Endothelial cell of umbilical vein (primary cell): ENCODE measurements at regions not wholly inside any gene's neighbourhood (a gene's known extent, or its start where the extent isn't known, plus 50 kb on each side); places are given as distances from the start of the nearest gene placed in this dataset.

Experiments used
- BruUV-seq: library from RNA; stranded (reverse); fragments of 400-500 nt; replicated peaks from 2 replicates; lab custom pipeline; 2021; lab: Mats Ljungman, UMichigan
- CTCF ChIA-PET: fragments of 300-600, 350-600 bp; sonication (Branson Sonifier 250); formaldehyde crosslinking; loops from one replicate; lab custom pipeline; 2021; ENCODE audit warnings: antibody characterized with exemption, inconsistent platforms; lab: Charles Lee
- POLR2A ChIA-PET: fragments of 300-600, 350-600 bp; sonication (Branson Sonifier 250); formaldehyde crosslinking; loops from one replicate; lab custom pipeline; 2021; ENCODE audit warnings: antibody characterized with exemption, inconsistent platforms; lab: Charles Lee
- DNase-seq: peaks from one replicate; pipeline ENCODE4 v3.0.0-alpha.2; 2011; ENCODE audit warnings: low read depth, low spot score
- FAIRE-seq: peaks from 2 replicates; lab custom pipeline; 2011; peaks lifted over from hg19 to GRCh38; lab: Jason Lieb, UNC
- H2AFZ ChIP-seq: 2 replicates; pipeline ENCODE4 v1.6.0; 2012; ENCODE audit warnings: low read depth, low read length, control low read depth, inconsistent platforms
- H3K27ac ChIP-seq: 2 replicates; pipeline ENCODE4 v1.5.1; 2011; ENCODE audit warnings: low read depth, mild to moderate bottlenecking, control low read depth, low read length, moderate library complexity; ENCODE audit not compliant: insufficient read depth
- H3K27me3 ChIP-seq, 2 experiments: 2 replicates each; pipeline versions ENCODE4 v1.6.0 to v1.6.1; 2011; ENCODE audit warnings: low read length in 2 of 2, mixed read lengths in 1 of 2; ENCODE audit not compliant: control insufficient read depth in 2 of 2, insufficient read depth in 2 of 2
- H3K36me3 ChIP-seq, 2 experiments: 2 replicates in 1 of 2; 3 replicates in 1 of 2; pipeline ENCODE4 v1.5.1; 2011; ENCODE audit warnings: low read length in 2 of 2, mild to moderate bottlenecking in 1 of 2, moderate library complexity in 1 of 2; ENCODE audit not compliant: control insufficient read depth in 2 of 2, insufficient read depth in 2 of 2; ENCODE audit errors: extremely low read depth in 1 of 2
- H3K4me1 ChIP-seq: 3 replicates; pipeline ENCODE4 v1.5.1; 2011; ENCODE audit warnings: mild to moderate bottlenecking, low read length; ENCODE audit not compliant: control insufficient read depth, insufficient read depth; ENCODE audit errors: extremely low read depth
- H3K4me2 ChIP-seq: 2 replicates; pipeline ENCODE4 v1.6.1; 2011; ENCODE audit warnings: low read length, control low read depth, mixed read lengths; ENCODE audit not compliant: insufficient read depth
- H3K4me3 ChIP-seq, 3 experiments: fragments of 200-600 bp in 1 of 3; sonication (generic), shearing (Covaris generic) in 1 of 3; replicated peaks in 1 of 3; 2 replicates each; pipeline ENCODE4 v1.5.1; 2011 to 2016; ENCODE audit warnings: control low read depth in 3 of 3, low read length in 3 of 3, mild to moderate bottlenecking in 2 of 3, inconsistent platforms in 1 of 3, low read depth in 1 of 3, moderate library complexity in 1 of 3; ENCODE audit not compliant: insufficient read depth in 1 of 3
- H3K79me2 ChIP-seq: 2 replicates; pipeline ENCODE4 v1.6.0; 2012; ENCODE audit warnings: low read length, inconsistent platforms; ENCODE audit not compliant: control insufficient read depth, insufficient read depth
- H3K9ac ChIP-seq: replicated peaks from 2 replicates; pipeline ENCODE3; 2011; ENCODE audit warnings: low read length, control low read depth; ENCODE audit not compliant: insufficient read depth; ENCODE audit errors: extremely low read depth
- H3K9me1 ChIP-seq: replicated peaks from 3 replicates; pipeline ENCODE4 v1.6.0; 2011; ENCODE audit warnings: mild to moderate bottlenecking, low read length; ENCODE audit not compliant: control insufficient read depth, insufficient read depth; ENCODE audit errors: extremely low read depth
- H3K9me3 ChIP-seq: replicated peaks from 2 replicates; pipeline ENCODE4 v1.5.1; 2012; ENCODE audit warnings: low read length, inconsistent platforms; ENCODE audit not compliant: control insufficient read depth, insufficient read depth
- H4K20me1 ChIP-seq: replicated peaks from 2 replicates; pipeline ENCODE3; 2011; ENCODE audit warnings: mild to moderate bottlenecking, low read length; ENCODE audit not compliant: control insufficient read depth, insufficient read depth; ENCODE audit errors: extremely low read depth
- EZH2 ChIP-seq: IDR thresholded peaks from 2 replicates; pipeline ENCODE4 v1.6.1; 2012; ENCODE audit warnings: borderline replicate concordance, low read depth, mild to moderate bottlenecking, moderate library complexity, low read length, inconsistent platforms; ENCODE audit not compliant: severe bottlenecking
- FOS ChIP-seq: IDR thresholded peaks from 2 replicates; pipeline ENCODE4 v1.6.1; 2011; ENCODE audit warnings: mild to moderate bottlenecking, low read length, moderate library complexity, borderline replicate concordance; ENCODE audit not compliant: insufficient read depth
- GATA2 ChIP-seq: IDR thresholded peaks from 2 replicates; pipeline ENCODE4 v1.7.0; 2011; ENCODE audit warnings: low read depth, mild to moderate bottlenecking, moderate library complexity, mixed read lengths, low read length; ENCODE audit not compliant: insufficient read length, insufficient read depth
- JUN ChIP-seq: IDR thresholded peaks from 2 replicates; pipeline ENCODE4 v1.6.1; 2011; ENCODE audit warnings: borderline replicate concordance, low read depth; ENCODE audit not compliant: insufficient read length, insufficient read depth
- MYC ChIP-seq: IDR thresholded peaks from one replicate; pipeline ENCODE4 v1.6.1; 2011; ENCODE audit warnings: mild to moderate bottlenecking, low read depth, low read length
- POLR2A ChIP-seq: IDR thresholded peaks from 2 replicates; pipeline ENCODE4 v1.6.1; 2012; ENCODE audit warnings: low read depth, mild to moderate bottlenecking, control low read depth, low read length
- POLR2AphosphoS5 ChIP-seq: IDR thresholded peaks from 2 replicates; pipeline ENCODE4 v1.6.1; 2012; ENCODE audit warnings: low read depth, mild to moderate bottlenecking, control low read depth, low read length, moderate library complexity; ENCODE audit not compliant: insufficient read depth
- dilution Hi-C: fragments of 300-500 bp; cut with MboI; formaldehyde crosslinking; loops from one replicate; pipeline ENCODE4 v1.15.0; 2019; ENCODE audit warnings: low sequenced_read_pairs; ENCODE audit not compliant: extremely low pct_ligation_motif_present
- intact Hi-C: fragments of 100-400 bp; cut with micrococcal nuclease; formaldehyde crosslinking; loops from one replicate; pipeline ENCODE4 v1.10.0; 2022
- TF ChIP-seq, protein P1 (sequence below), 2 donors: IDR thresholded peaks; 1 replicate in 1 of 2; 2 replicates in 1 of 2; pipeline ENCODE4 v1.5.1; 2011; ENCODE audit warnings: low read length in 2 of 2, mild to moderate bottlenecking in 2 of 2, moderate library complexity in 2 of 2, control low read depth in 1 of 2, inconsistent platforms in 1 of 2, low read depth in 1 of 2; ENCODE audit not compliant: insufficient read depth in 1 of 2; ENCODE audit errors: extremely low read depth in 1 of 2
- TF ChIP-seq, protein P2 (sequence below): IDR thresholded peaks from 2 replicates; pipeline ENCODE4 v1.6.1; 2011; ENCODE audit not compliant: insufficient read depth, insufficient read length

DNA sequence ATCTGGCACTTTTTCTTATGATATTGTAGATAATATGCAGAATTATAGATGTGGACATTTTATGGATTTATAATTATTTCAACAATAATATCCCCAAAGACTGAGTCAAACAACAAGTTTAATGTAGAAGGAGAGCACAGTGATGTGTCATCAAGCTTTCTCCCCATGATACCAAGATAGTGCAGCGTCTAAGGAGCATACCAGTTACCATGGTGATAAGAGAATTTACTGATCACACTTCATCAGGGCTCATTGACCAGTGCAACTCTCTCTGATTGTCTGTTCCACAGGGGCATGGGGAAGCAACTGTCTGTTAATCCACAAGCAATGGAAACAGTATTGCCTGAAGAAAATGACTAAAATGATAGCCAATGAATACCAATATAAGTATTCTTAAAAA is 209.6 kb upstream of the DPYD start:
- H3K9me1 ChIP-seq = no peaks in the 10 kb centered on the region
- H3K27ac ChIP-seq = no peak overlapping the region
- H3K9ac ChIP-seq = no peak overlapping the region
- TF ChIP-seq, protein P1, sequence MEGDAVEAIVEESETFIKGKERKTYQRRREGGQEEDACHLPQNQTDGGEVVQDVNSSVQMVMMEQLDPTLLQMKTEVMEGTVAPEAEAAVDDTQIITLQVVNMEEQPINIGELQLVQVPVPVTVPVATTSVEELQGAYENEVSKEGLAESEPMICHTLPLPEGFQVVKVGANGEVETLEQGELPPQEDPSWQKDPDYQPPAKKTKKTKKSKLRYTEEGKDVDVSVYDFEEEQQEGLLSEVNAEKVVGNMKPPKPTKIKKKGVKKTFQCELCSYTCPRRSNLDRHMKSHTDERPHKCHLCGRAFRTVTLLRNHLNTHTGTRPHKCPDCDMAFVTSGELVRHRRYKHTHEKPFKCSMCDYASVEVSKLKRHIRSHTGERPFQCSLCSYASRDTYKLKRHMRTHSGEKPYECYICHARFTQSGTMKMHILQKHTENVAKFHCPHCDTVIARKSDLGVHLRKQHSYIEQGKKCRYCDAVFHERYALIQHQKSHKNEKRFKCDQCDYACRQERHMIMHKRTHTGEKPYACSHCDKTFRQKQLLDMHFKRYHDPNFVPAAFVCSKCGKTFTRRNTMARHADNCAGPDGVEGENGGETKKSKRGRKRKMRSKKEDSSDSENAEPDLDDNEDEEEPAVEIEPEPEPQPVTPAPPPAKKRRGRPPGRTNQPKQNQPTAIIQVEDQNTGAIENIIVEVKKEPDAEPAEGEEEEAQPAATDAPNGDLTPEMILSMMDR (IDR thresholded peaks at IDR 0.05; ENCODE audit: extremely low read depth in 1 of 2, insufficient read depth in 1 of 2, low read depth in 1 of 2, low read length in 2 of 2) = no peak
- TF ChIP-seq FOS = no peak
- TF ChIP-seq JUN = no peak
- no peak for TF ChIP-seq POLR2AphosphoS5
- no peak for TF ChIP-seq MYC
- TF ChIP-seq GATA2 = no peak
- no peak for TF ChIP-seq EZH2
- TF ChIP-seq, protein P2, sequence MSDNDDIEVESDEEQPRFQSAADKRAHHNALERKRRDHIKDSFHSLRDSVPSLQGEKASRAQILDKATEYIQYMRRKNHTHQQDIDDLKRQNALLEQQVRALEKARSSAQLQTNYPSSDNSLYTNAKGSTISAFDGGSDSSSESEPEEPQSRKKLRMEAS = no peak
- no peak for TF ChIP-seq POLR2A
- no peak overlapping the region for H2AFZ ChIP-seq
- H3K27me3 ChIP-seq = no peaks in the 10 kb centered on the region
- H4K20me1 ChIP-seq = no peaks in the 10 kb centered on the region
- no peak overlapping the region for H3K4me3 ChIP-seq
- no peaks in the 10 kb centered on the region for H3K9me3 ChIP-seq
- POLR2A ChIA-PET = no interaction called here
- no peak for DNase-seq
- no peak overlapping the region for H3K4me2 ChIP-seq
- no peaks in the 10 kb centered on the region for H3K79me2 ChIP-seq
- no peaks in the 10 kb centered on the region for H3K36me3 ChIP-seq
- peaks cover 10% of the 10 kb centered on the region for H3K4me1 ChIP-seq
- BruUV-seq = no TSS peak
- no peak for FAIRE-seq
- dilution Hi-C loops = no loop called here
- intact Hi-C loops = no loop called here
- CTCF ChIA-PET = interaction anchor here (1.1 kb wide), 1 partner anchor 8 kb away, joined by 3 read pairs; no protein-coding TSS in a partner anchor
